ENCODE measurements at regions not wholly inside any gene's neighbourhood (a gene's known extent, or its start where the extent isn't known, plus 50 kb on each side); places are given as distances from the start of the nearest gene placed in this dataset.

GRCh38 chr2:160921386-160921964 lies 238.8 kb upstream of the TANK start:
- no peak for DNase-seq

DNA sequence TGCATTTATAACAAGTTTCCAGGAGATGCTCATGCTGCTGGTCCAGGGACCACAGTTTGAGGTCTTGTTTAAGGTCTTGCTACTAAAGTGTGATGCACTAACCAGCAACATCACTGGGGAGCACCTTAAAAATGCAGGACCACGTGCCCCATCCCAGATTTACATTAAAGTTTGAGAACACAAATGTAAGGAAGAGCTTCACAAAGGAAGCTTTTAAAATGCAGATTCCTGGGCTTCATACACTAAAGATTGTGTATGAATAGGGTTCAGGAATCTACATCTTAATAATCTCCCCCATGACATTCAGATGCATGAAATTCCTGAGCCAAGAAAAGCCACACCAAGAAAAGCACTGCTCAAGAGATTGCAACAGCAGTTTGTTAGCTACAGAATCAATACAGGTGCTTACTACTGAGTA lies 235.3 kb upstream of the TANK start:
- DNase-seq = no peak

DNA sequence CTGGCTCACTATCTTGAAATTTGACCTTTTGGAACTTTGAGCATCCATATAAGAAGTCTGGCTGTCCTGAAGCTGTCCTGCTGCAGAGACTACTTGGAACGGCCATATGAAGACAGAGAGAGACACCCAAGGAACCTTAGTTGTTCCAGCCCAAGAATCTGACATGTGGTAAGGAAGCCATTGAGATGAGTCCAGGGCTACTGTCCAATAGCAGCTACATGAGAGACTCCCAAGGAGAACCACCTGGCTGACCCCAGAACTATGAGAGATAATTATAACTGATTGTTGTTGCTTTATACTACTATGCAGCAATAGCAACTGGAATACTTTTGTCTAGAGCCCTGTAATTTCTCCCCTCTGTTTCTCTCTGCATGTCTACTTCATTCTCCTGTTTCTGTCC lies 234.3 kb upstream of the TANK start:
- DNase-seq = no peak

- DNase-seq = no peak
These were observed 232.9 kb upstream of the TANK start for GRCh38 chr2:160927324-160927723.

- no peak for DNase-seq
These were observed 231.3 kb upstream of the TANK start for GRCh38 chr2:160928854-160929301.

- no peak for DNase-seq
These were observed 228.7 kb upstream of the TANK start for GRCh38 chr2:160931531-160931930.

DNA sequence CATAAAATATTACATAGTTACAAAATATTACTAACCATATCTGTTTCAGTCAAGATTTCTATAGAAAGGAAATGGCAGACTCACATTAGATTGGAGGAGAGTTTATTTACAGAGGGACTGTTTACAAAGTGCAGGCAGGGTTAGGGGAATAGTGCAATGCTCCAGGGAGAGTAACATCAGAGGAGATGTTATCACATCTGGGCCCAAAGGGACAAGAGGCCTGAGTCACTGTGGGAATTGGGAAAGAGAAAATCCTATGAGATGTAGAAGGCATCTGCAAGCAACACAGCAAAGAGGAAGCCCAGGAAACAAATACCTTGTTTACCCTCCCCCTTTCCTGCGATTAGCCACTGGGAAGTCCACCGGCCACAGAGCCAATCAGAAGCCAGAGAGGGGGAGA lies 227.3 kb upstream of the TANK start:
- no peak for DNase-seq

DNA sequence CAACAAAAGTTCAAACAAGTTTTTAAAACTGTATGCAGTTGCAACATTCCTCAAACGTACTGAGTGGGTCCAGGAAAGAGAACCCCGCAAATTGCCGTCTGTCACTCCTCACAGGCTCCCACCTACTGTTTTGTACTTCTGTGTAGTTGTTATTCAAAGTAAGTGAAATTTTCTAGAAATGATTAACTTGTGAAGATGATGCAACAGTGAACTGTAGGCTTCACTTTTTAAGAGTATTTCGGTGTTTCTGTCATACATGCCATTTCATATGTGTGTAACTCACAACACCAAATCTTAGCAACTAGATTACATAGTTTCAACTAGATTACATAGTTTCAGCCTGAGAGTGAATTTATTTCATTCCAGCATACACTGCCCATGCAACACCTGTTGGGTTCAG lies 226.0 kb upstream of the TANK start:
- DNase-seq = no peak

- DNase-seq = no peak
These were observed 225.2 kb upstream of the TANK start for GRCh38 chr2:160934991-160935390.

- DNase-seq = no peak
These were observed 224.0 kb upstream of the TANK start for GRCh38 chr2:160936044-160936806.

DNA sequence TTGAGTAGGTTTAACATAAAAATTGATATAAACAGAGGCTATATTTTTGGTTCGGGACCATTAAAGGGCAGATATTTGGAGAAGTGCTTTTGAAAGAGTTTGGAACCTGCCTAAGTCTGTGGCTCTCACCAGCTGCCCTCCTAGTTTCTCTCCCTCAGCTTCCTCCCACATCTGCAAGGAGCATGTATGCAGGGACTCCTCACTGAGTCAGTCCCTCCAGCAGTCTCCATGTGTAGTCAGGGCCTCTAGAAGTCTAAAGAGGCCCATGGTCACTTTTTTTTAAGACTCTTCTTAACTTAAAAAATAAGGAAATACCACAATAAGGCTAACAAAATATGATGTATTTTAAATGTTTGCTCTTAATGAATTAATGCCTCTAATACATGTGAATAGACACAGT lies 220.0 kb upstream of the TANK start:
- DNase-seq = no peak

DNA sequence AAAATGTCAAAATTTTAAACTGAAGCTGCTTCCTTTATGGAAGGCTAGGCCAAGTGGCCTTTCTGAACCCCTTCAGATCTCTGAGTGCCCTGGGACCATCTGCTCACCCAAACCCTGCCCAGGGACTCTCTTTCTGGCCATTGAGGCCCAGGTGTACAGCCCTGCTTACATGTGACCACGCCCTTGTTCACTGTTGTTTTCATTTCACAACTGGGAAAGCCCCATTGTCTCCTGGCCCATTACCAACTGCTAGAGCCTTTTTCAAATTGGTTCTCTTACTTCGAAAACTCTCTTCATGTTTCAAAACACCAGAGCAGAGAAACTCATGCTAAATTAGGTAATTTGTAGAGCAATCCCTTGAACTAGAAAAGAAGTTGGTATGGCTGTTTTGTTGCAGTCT lies 219.5 kb upstream of the TANK start:
- DNase-seq = no peak

- DNase-seq = no peak
These were observed 218.9 kb upstream of the TANK start for GRCh38 chr2:160941290-160941846.

- no peak for DNase-seq
These were observed 217.6 kb upstream of the TANK start for GRCh38 chr2:160942476-160943142.

DNA sequence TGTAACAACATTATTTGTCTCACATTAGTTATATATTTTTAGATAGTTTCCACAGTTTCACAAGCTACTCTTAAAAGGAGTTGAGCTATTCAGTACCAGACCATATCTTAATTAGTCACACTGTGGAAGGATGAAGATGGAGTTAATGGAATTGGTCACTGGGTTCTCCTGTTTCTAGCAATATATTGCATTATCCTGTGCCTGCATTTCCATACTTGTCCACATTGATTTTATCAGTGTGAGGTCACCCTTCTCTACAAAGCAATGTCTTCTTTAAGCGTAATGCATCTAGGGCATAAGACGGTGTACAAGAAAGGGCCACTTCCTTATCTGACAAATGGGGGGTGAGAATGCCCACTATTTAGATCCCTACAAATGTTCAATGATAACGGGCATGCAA lies 216.8 kb upstream of the TANK start:
- no peak for DNase-seq

- DNase-seq = no peak
These were observed 207.6 kb upstream of the TANK start for GRCh38 chr2:160952464-160953254.

DNA sequence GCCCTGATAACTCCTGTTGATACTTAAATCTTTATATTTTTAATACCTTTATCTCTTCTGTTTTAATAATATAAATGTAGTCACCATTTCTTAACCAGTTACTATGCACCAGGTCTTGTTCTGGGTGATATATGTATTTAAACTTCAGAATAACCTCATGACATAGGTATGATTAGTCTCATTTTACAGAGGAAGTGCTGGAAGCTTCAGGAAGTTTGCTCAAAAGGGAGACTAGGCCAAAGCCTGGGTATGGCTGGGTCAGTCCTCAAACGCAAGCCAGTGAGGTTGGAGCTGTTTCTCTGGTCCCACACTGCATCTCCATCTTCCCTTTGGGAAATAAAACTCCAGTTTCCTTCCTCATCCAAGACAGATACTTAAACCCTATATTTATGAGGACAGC lies 204.7 kb upstream of the TANK start:
- no peak for DNase-seq

GRCh38 chr2:160956243-160956802 lies 203.9 kb upstream of the TANK start:
- DNase-seq = no peak

DNA sequence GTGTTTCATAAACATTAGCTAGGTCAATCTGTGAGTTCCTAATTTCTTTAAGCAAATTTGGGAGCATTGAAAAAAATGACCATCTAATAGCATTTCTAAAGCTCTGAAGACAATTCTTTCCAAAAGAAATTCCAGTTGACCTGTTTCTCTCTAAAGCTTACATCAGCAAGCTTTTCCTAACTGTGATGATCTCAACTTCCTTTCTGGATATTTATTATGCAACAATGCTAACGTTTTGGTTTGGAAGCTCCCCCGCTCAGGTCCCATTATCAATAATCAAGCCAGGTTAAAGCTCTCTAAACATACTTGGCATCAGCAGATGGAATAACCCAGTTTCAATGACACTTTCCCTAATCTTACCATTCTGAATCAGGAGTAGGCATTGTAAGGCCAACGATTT lies 196.3 kb upstream of the TANK start:
- no peak for DNase-seq

- no peak for DNase-seq
These were observed 192.7 kb upstream of the TANK start for GRCh38 chr2:160967523-160967922.

DNA sequence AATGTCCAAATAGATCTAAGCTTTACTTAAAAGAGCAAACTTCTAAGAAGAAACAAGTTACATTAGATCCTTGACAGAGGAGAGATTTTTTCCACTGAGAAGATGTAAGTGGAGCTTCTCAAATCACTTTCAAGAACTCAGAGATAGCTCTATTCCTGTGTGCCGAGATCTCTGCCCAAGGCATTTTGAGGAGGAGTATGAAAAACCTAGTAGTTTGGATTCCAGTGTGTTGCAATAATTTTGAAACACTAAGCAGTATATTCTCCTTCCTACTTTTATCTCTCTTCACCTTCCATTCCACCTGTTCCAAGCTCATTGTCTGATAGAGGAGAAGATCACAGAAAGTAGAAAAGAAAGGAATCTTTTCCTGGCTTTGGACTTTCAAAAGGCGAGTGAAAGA lies 192.0 kb upstream of the TANK start:
- no peak for DNase-seq

DNA sequence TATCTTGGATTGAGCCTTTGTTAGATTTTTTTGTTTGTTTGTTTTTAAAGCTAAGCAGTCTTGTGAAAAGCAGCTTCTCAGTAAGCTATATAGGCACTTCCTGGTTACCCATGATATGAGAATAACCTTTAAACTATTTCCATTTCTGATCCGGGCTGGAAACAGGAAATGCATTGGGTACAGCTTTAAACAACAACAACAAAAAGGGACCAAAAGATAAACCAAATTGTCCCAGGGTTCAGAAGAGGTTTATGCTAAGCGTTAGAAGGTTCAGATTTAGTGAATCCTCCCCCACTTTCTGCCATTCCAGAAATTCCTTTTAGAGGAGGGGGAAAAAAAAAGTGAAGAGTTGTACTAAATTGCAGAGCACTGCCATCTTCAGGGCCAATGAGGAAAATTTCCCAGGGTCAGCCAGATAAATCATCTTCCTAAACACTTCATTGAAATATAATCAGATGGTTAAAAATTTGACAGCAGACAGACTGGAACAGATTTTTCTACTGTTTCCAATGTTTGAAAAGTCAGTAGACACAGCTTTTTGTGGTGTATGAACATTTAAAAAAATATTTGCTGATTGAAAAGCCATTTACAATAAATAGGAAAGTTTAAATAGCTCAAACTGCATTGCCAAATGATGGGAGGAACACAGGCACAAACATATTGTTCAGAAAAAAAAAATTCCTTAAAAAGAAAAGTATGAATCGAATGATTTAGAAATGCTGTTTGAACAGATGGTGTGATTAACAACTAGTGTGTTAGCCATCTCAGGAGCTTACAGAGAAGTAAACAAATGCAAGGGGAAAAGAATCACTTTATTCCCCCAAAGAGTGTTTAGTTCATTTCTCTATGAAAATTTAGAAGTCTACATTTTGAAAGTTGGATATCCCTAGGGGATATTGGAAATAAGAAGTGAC lies 189.9 kb upstream of the TANK start:
- DNase-seq = peak; percentile 10
